OCI-LY1 (cell line): ENCODE measurements at regions not wholly inside any gene's neighbourhood (a gene's known extent, or its start where the extent isn't known, plus 50 kb on each side); places are given as distances from the start of the nearest gene placed in this dataset.

Source experiments
- H2AFZ ChIP-seq: fragments of 200-600 bp; sonication (generic), shearing (Covaris generic); 2 replicates; pipeline ENCODE4 v1.6.0; 2014; ENCODE audit warnings: antibody characterized with exemption, mild to moderate bottlenecking, low read length
- H3F3A ChIP-seq: fragments of 200-600 bp; sonication (generic), shearing (Covaris generic); 2 replicates; pipeline ENCODE4 v1.6.0; 2014; ENCODE audit warnings: mild to moderate bottlenecking, antibody characterized with exemption, low read length, moderate library complexity; ENCODE audit not compliant: insufficient read depth
- H3K27ac ChIP-seq: fragments of 200-600 bp; sonication (generic); 2 replicates; pipeline ENCODE4 v1.5.1; 2014; ENCODE audit warnings: low read length, mixed run types, mild to moderate bottlenecking, low read depth; ENCODE audit not compliant: poor library complexity, severe bottlenecking
- H3K27me3 ChIP-seq: fragments of 200-600 bp; sonication (generic); 2 replicates; pipeline ENCODE4 v1.6.0; 2014; ENCODE audit warnings: antibody characterized with exemption, mild to moderate bottlenecking, low read length, moderate library complexity; ENCODE audit not compliant: insufficient read depth
- H3K36me3 ChIP-seq: fragments of 200-600 bp; sonication (generic); 2 replicates; pipeline ENCODE4 v1.6.1; 2014; ENCODE audit warnings: mild to moderate bottlenecking, antibody characterized with exemption, low read length, moderate library complexity, mixed read lengths; ENCODE audit not compliant: insufficient read depth
- H3K4me1 ChIP-seq: fragments of 200-600 bp; sonication (generic); 2 replicates; pipeline ENCODE4 v1.5.1; 2014; ENCODE audit warnings: mild to moderate bottlenecking, low read length, moderate library complexity; ENCODE audit not compliant: insufficient read depth, severe bottlenecking
- H3K4me2 ChIP-seq: fragments of 200-600 bp; sonication (generic), shearing (Covaris generic); 2 replicates; pipeline ENCODE4 v1.6.1; 2014; ENCODE audit warnings: low read length
- H3K4me3 ChIP-seq: fragments of 200-600 bp; sonication (generic); 2 replicates; pipeline ENCODE4 v1.5.1; 2014; ENCODE audit warnings: low read length, low read depth, mild to moderate bottlenecking, mixed read lengths; ENCODE audit not compliant: poor library complexity, severe bottlenecking
- H3K79me2 ChIP-seq: fragments of 200-600 bp; shearing (Covaris generic); 2 replicates; pipeline ENCODE4 v1.6.1; 2016; ENCODE audit warnings: mixed run types, low read length, mixed read lengths; ENCODE audit not compliant: insufficient read depth
- H3K9ac ChIP-seq: fragments of 200-600 bp; sonication (generic), shearing (Covaris generic); 2 replicates; pipeline ENCODE4 v1.6.1; 2014; ENCODE audit warnings: mild to moderate bottlenecking, low read length, mixed read lengths
- H3K9me2 ChIP-seq: fragments of 200-600 bp; sonication (generic), shearing (Covaris generic); 2 replicates; pipeline ENCODE4 v1.6.1; 2014; ENCODE audit warnings: low read depth, mild to moderate bottlenecking, low read length, mixed read lengths
- H3K9me3 ChIP-seq: fragments of 200-600 bp; shearing (Covaris generic); 2 replicates; pipeline ENCODE4 v1.6.1; 2014; ENCODE audit warnings: low read length, mixed read lengths
- H4K20me1 ChIP-seq: fragments of 200-600 bp; sonication (generic), shearing (Covaris generic); 2 replicates; pipeline ENCODE4 v1.6.0; 2016; ENCODE audit warnings: mild to moderate bottlenecking, low read length; ENCODE audit not compliant: insufficient read depth
- CTCF ChIP-seq: fragments of 200-600 bp; sonication (generic), shearing (Covaris generic); IDR thresholded peaks from 2 replicates; pipeline ENCODE4 v1.5.1; 2017; ENCODE audit warnings: mild to moderate bottlenecking, antibody characterized with exemption, low read length, moderate library complexity, mixed read lengths
- EZH2 ChIP-seq: fragments of 200-600 bp; sonication (generic), shearing (Covaris generic); IDR thresholded peaks from 2 replicates; pipeline ENCODE4 v1.8.0; 2017; ENCODE audit warnings: borderline replicate concordance, mixed run types, mild to moderate bottlenecking, antibody characterized with exemption, low read length, moderate library complexity, mixed read lengths

- no peaks in the 10 kb centered on the region for H3K9me3 ChIP-seq
- H3K27ac ChIP-seq: no peak overlapping the region
- H3K4me2 ChIP-seq: no peak overlapping the region
- no peak overlapping the region for H3K4me3 ChIP-seq
- H2AFZ ChIP-seq: no peak overlapping the region
- no peaks in the 10 kb centered on the region for H3K79me2 ChIP-seq
- H3K27me3 ChIP-seq: no peaks in the 10 kb centered on the region
- TF ChIP-seq CTCF (no peak), EZH2 (no peak)
- no peaks in the 10 kb centered on the region for H3K36me3 ChIP-seq
- H3F3A ChIP-seq: no peaks in the 10 kb centered on the region
- no peak overlapping the region for H3K9ac ChIP-seq
- no peaks in the 10 kb centered on the region for H3K4me1 ChIP-seq
- H3K9me2 ChIP-seq: no peaks in the 10 kb centered on the region
- H4K20me1 ChIP-seq: no peaks in the 10 kb centered on the region
Measured at GRCh38 chrX:68997511-68997910, 167.7 kb downstream of the PJA1 start.

- no peak overlapping the region for H3K9ac ChIP-seq
- TF ChIP-seq EZH2: no peak
Measured at GRCh38 chrX:68995780-68996551, 167.1 kb downstream of the EFNB1 start.

GRCh38 chrX:68995386-68995779, 166.6 kb downstream of the EFNB1 start:
- no peak overlapping the region for H3K4me3 ChIP-seq
- no peaks in the 10 kb centered on the region for H4K20me1 ChIP-seq
- no peaks in the 10 kb centered on the region for H3K27me3 ChIP-seq
- no peaks in the 10 kb centered on the region for H3K4me1 ChIP-seq
- no peaks in the 10 kb centered on the region for H3K9me3 ChIP-seq
- no peak overlapping the region for H3K4me2 ChIP-seq
- H3K9me2 ChIP-seq: no peaks in the 10 kb centered on the region
- no peaks in the 10 kb centered on the region for H3K36me3 ChIP-seq
- H3K9ac ChIP-seq: no peak overlapping the region
- no peaks in the 10 kb centered on the region for H3F3A ChIP-seq
- no peak overlapping the region for H2AFZ ChIP-seq
- no peak overlapping the region for H3K27ac ChIP-seq
- TF ChIP-seq EZH2: no peak
- TF ChIP-seq CTCF: no peak
- H3K79me2 ChIP-seq: no peaks in the 10 kb centered on the region

More at GRCh38 chrX:68995780-68996551, 167.1 kb downstream of the EFNB1 start:
- no peaks in the 10 kb centered on the region for H3K79me2 ChIP-seq
- no peaks in the 10 kb centered on the region for H4K20me1 ChIP-seq
- no peak overlapping the region for H3K27ac ChIP-seq
- no peaks in the 10 kb centered on the region for H3K4me1 ChIP-seq
- no peaks in the 10 kb centered on the region for H3K9me2 ChIP-seq
- no peaks in the 10 kb centered on the region for H3K36me3 ChIP-seq
- H3K9me3 ChIP-seq: no peaks in the 10 kb centered on the region
- H2AFZ ChIP-seq: no peak overlapping the region
- H3K4me2 ChIP-seq: no peak overlapping the region
- H3F3A ChIP-seq: no peaks in the 10 kb centered on the region
- H3K27me3 ChIP-seq: no peaks in the 10 kb centered on the region
- H3K4me3 ChIP-seq: no peak overlapping the region

- Histone ChIP-seq H3K9ac (no peak overlapping the region), H3F3A (no peaks in the 10 kb centered on the region), H3K4me3 (no peak overlapping the region), H3K36me3 (no peaks in the 10 kb centered on the region), H4K20me1 (no peaks in the 10 kb centered on the region), H3K9me2 (no peaks in the 10 kb centered on the region), H3K4me2 (no peak overlapping the region), H3K79me2 (no peaks in the 10 kb centered on the region), H3K27ac (no peak overlapping the region), H2AFZ (no peak overlapping the region), H3K9me3 (no peaks in the 10 kb centered on the region), H3K27me3 (no peaks in the 10 kb centered on the region), H3K4me1 (no peaks in the 10 kb centered on the region)
- TF ChIP-seq CTCF (no peak), EZH2 (no peak)
Measured at GRCh38 chrX:68994891-68995255, 166.1 kb downstream of the EFNB1 start.
